ENCODE measurements at regions not wholly inside any gene's neighbourhood (a gene's known extent, or its start where the extent isn't known, plus 50 kb on each side); places are given as distances from the start of the nearest gene placed in this dataset.

GRCh38 chr4:116020141-116020722 lies 906.8 kb upstream of the NDST4 start:
- Histone ChIP-seq H3K4me3 (no peak overlapping the region), H3K9me3 (replicated peaks) (peaks cover 72% of the 10 kb centered on the region), H3K4me1 (no peaks in the 10 kb centered on the region), H3K36me3 (no peaks in the 10 kb centered on the region), H3K27me3 (ENCODE audit: low read depth) (no peaks in the 10 kb centered on the region), H3K27ac (replicated peaks) (no peak overlapping the region)
- no peak for TF ChIP-seq CTCF (IDR thresholded peaks at IDR 0.05; ENCODE audit: borderline replicate concordance)
- intact Hi-C loops (cut with micrococcal nuclease): no loop called here
- DNase-seq: no peak

DNA sequence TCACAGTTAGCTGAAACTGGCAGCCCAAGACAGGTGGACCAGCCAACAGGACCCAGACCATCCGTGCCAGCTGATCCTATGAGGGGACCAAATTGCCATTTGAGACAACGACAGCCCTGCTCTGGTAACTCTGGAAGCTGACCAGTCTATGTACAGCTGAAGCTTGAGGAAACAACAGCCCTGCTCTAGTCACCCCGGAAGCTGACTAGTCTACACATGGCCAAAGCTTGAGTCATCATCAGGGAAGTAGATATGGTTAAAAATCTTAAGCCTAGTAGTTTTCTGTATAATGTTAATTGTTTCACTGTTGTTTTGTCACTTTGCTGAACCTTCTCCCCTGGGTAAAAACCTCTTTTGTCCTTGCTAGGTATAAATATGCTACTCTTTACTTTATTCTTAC lies 905.4 kb upstream of the NDST4 start:
- DNase-seq: no peak
- Histone ChIP-seq H3K27me3 (ENCODE audit: low read depth) (no peaks in the 10 kb centered on the region), H3K4me3 (no peak overlapping the region), H3K36me3 (no peaks in the 10 kb centered on the region), H3K27ac (replicated peaks) (no peak overlapping the region), H3K4me1 (no peaks in the 10 kb centered on the region), H3K9me3 (replicated peaks) (peaks cover 86% of the 10 kb centered on the region)
- intact Hi-C loops (cut with micrococcal nuclease): no loop called here
- no peak for TF ChIP-seq CTCF (IDR thresholded peaks at IDR 0.05; ENCODE audit: borderline replicate concordance)

DNA sequence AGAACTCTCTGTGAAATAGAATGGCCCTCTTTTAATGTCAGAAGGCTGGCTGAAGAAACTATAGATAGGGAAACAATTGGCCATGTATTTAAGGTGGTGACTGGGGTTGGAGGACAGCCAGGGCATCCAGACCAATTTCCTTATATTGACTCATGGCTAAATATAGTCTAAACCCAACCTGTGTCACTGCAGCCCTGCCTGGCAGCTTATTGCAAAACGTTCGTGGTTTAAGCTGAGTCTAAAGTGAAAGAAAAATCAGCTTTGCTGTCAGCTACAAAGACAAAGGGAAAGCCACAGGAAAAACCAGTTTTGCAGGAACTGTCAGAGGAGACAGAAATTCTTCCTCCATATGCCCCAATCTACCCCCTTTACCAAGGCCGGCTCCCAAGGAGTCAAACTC lies 902.8 kb upstream of the NDST4 start:
- no peak for TF ChIP-seq CTCF (IDR thresholded peaks at IDR 0.05; ENCODE audit: borderline replicate concordance)
- intact Hi-C loops (cut with micrococcal nuclease): no loop called here
- Histone ChIP-seq H3K36me3 (no peaks in the 10 kb centered on the region), H3K4me1 (no peaks in the 10 kb centered on the region), H3K4me3 (no peak overlapping the region), H3K9me3 (replicated peaks) (peaks cover 91% of the 10 kb centered on the region), H3K27me3 (ENCODE audit: low read depth) (no peaks in the 10 kb centered on the region), H3K27ac (replicated peaks) (no peak overlapping the region)
- DNase-seq: no peak

DNA sequence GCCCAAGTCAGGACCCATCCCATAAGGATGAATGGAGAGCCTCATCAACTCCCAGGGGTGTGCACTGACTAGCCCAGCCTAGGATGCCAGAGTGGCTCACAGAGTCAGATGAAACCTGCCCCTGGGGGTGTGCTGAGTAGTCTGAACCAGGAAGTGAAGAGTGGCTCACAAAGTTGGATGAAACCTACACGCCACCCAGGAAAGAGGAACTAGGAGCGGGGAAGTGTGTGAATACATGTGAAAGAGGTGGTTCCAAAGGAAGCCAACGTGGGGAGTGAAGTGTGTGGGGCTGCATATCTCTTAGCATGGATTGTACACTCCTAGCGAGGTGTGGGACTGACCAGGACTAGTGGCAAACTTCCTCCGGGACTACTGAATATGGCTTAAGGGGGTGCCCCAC lies 902.1 kb upstream of the NDST4 start:
- Histone ChIP-seq H3K27ac (replicated peaks) (no peak overlapping the region), H3K9me3 (replicated peaks) (peaks cover 84% of the 10 kb centered on the region), H3K27me3 (ENCODE audit: low read depth) (no peaks in the 10 kb centered on the region), H3K4me3 (no peak overlapping the region), H3K36me3 (no peaks in the 10 kb centered on the region), H3K4me1 (no peaks in the 10 kb centered on the region)
- no peak for TF ChIP-seq CTCF (IDR thresholded peaks at IDR 0.05; ENCODE audit: borderline replicate concordance)
- intact Hi-C loops (cut with micrococcal nuclease): no loop called here
- DNase-seq: no peak

DNA sequence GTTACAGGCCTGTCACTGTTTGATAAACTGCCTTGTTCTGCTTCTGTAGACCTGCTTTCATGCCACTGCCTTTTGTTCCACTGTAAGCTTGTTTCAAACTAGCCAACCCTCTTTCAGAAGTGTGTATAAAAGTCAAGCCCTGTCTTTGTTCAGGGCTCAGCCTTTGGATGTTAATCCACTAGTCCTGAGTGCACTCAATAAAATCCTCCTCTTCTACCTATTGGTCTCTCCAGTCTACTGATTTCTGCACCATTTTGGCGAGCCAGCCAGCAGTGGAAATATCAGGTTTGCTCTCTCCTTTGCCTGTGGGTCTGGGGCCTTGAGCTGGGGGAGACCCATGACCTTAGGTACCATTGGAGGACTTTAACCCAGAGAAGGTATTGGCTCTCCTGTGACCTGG lies 901.6 kb upstream of the NDST4 start:
- Histone ChIP-seq H3K36me3 (no peaks in the 10 kb centered on the region), H3K4me1 (no peaks in the 10 kb centered on the region), H3K27ac (replicated peaks) (no peak overlapping the region), H3K27me3 (ENCODE audit: low read depth) (no peaks in the 10 kb centered on the region), H3K4me3 (no peak overlapping the region), H3K9me3 (replicated peaks) (peaks cover 79% of the 10 kb centered on the region)
- TF ChIP-seq CTCF (IDR thresholded peaks at IDR 0.05; ENCODE audit: borderline replicate concordance): no peak
- DNase-seq: no peak
- intact Hi-C loops (cut with micrococcal nuclease): no loop called here

All from left ventricle myocardium inferior (tissue), 1 donor.